ENCODE measurements at regions not wholly inside any gene's neighbourhood (a gene's known extent, or its start where the extent isn't known, plus 50 kb on each side); places are given as distances from the start of the nearest gene placed in this dataset.

GRCh38 chr11:126123686-126124085, 61.0 kb upstream of the CDON start:
- Mint-ChIP-seq H3K4me1 (no peaks in the 10 kb centered on the region), H3K9me3 (no peaks in the 10 kb centered on the region), H3K36me3 (ENCODE audit: low read depth) (no peaks in the 10 kb centered on the region), H3K27ac (no peak overlapping the region), H3K4me3 (no peak overlapping the region), H3K27me3 (ENCODE audit: insufficient read depth) (no peaks in the 10 kb centered on the region)
- H3K9ac ChIP-seq (ENCODE audit: extremely low read depth, low read length, poor library complexity, severe bottlenecking): no peak overlapping the region
- 84 to 92% methylated on average over 2 of the region's 2 CpGs for WGBS, 2 experiments (ENCODE audit: insufficient coverage in 1 of 2, insufficient read length in 1 of 2)
- H3K9me3 ChIP-seq (ENCODE audit: control insufficient read depth, low read length): no peaks in the 10 kb centered on the region
- TF ChIP-seq, protein P1, sequence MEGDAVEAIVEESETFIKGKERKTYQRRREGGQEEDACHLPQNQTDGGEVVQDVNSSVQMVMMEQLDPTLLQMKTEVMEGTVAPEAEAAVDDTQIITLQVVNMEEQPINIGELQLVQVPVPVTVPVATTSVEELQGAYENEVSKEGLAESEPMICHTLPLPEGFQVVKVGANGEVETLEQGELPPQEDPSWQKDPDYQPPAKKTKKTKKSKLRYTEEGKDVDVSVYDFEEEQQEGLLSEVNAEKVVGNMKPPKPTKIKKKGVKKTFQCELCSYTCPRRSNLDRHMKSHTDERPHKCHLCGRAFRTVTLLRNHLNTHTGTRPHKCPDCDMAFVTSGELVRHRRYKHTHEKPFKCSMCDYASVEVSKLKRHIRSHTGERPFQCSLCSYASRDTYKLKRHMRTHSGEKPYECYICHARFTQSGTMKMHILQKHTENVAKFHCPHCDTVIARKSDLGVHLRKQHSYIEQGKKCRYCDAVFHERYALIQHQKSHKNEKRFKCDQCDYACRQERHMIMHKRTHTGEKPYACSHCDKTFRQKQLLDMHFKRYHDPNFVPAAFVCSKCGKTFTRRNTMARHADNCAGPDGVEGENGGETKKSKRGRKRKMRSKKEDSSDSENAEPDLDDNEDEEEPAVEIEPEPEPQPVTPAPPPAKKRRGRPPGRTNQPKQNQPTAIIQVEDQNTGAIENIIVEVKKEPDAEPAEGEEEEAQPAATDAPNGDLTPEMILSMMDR (conservative IDR thresholded peaks at IDR 0.05): no peak
- no peak for DNase-seq
- H3K4me1 ChIP-seq (ENCODE audit: control insufficient read depth, insufficient read depth, low read length): no peaks in the 10 kb centered on the region
- peaks cover 7% of the 10 kb centered on the region for H3K27me3 ChIP-seq (ENCODE audit: control insufficient read depth, insufficient read depth, low read length, poor library complexity, severe bottlenecking)
- no peak overlapping the region for H3K27ac ChIP-seq (ENCODE audit: low read depth, low read length)
- no peaks in the 10 kb centered on the region for H3K36me3 ChIP-seq (ENCODE audit: control insufficient read depth, insufficient read depth, low read length)
- H3K4me3 ChIP-seq (ENCODE audit: low read length): no peak overlapping the region

DNA sequence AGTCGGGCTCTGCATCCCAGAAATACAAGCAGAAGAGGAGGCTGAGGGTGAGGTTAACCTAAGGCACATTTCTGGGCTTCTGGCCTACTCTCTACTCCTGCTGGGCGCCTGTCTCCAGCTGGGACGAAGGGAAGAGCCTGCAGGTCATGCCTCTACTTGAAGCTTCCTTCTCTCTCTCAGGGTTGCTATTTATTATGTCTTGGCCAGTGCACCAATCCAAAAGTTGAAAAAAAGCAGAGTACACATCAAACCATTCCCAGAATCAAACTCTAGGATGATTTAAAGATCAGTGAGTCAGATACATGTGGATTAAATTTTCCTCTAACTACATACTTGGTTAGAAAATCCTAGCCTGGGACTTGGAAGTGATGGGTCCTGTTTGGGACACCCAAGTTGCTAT, 60.2 kb upstream of the CDON start:
- no peak overlapping the region for H3K4me3 Mint-ChIP-seq
- no peak overlapping the region for H3K27ac ChIP-seq (ENCODE audit: low read depth, low read length)

GRCh38 chr11:126121296-126121695, 58.6 kb upstream of the CDON start:
- H3K27ac Mint-ChIP-seq: no peak overlapping the region
- no peak overlapping the region for H3K27ac ChIP-seq (ENCODE audit: low read depth, low read length)
- H3K9me3 Mint-ChIP-seq: no peaks in the 10 kb centered on the region
- WGBS, 2 experiments (ENCODE audit: insufficient coverage in 1 of 2, insufficient read length in 1 of 2): 88 to 100% methylated on average over 1 of the region's 1 CpG
- H3K36me3 ChIP-seq (ENCODE audit: control insufficient read depth, insufficient read depth, low read length): no peaks in the 10 kb centered on the region
- TF ChIP-seq, protein P1 (conservative IDR thresholded peaks at IDR 0.05): no peak
- H3K4me3 Mint-ChIP-seq: no peak overlapping the region
- no peaks in the 10 kb centered on the region for H3K4me1 Mint-ChIP-seq
- H3K4me1 ChIP-seq (ENCODE audit: control insufficient read depth, insufficient read depth, low read length): no peaks in the 10 kb centered on the region
- H3K27me3 ChIP-seq (ENCODE audit: control insufficient read depth, insufficient read depth, low read length, poor library complexity, severe bottlenecking): peaks cover 7% of the 10 kb centered on the region
- H3K9me3 ChIP-seq (ENCODE audit: control insufficient read depth, low read length): no peaks in the 10 kb centered on the region
- H3K36me3 Mint-ChIP-seq (ENCODE audit: low read depth): no peaks in the 10 kb centered on the region
- H3K27me3 Mint-ChIP-seq (ENCODE audit: insufficient read depth): no peaks in the 10 kb centered on the region
- DNase-seq: no peak
- no peak overlapping the region for H3K4me3 ChIP-seq (ENCODE audit: low read length)
- H3K9ac ChIP-seq (ENCODE audit: extremely low read depth, low read length, poor library complexity, severe bottlenecking): no peak overlapping the region

More for the DNA sequence above, 60.2 kb upstream of the CDON start:
- peaks cover 7% of the 10 kb centered on the region for H3K27me3 ChIP-seq (ENCODE audit: control insufficient read depth, insufficient read depth, low read length, poor library complexity, severe bottlenecking)
- Mint-ChIP-seq H3K36me3 (ENCODE audit: low read depth) (no peaks in the 10 kb centered on the region), H3K4me1 (no peaks in the 10 kb centered on the region), H3K9me3 (no peaks in the 10 kb centered on the region), H3K27ac (no peak overlapping the region), H3K27me3 (ENCODE audit: insufficient read depth) (no peaks in the 10 kb centered on the region)
- H3K9ac ChIP-seq (ENCODE audit: extremely low read depth, low read length, poor library complexity, severe bottlenecking): no peak overlapping the region
- H3K4me1 ChIP-seq (ENCODE audit: control insufficient read depth, insufficient read depth, low read length): no peaks in the 10 kb centered on the region
- H3K36me3 ChIP-seq (ENCODE audit: control insufficient read depth, insufficient read depth, low read length): no peaks in the 10 kb centered on the region
- TF ChIP-seq, protein P1 (conservative IDR thresholded peaks at IDR 0.05): no peak
- 93 to 100% methylated on average over 2 to 3 of the region's 3 CpGs for WGBS, 2 experiments (ENCODE audit: insufficient coverage in 1 of 2, insufficient read length in 1 of 2)
- no peak for DNase-seq
- no peaks in the 10 kb centered on the region for H3K9me3 ChIP-seq (ENCODE audit: control insufficient read depth, low read length)
- H3K4me3 ChIP-seq (ENCODE audit: low read length): no peak overlapping the region
